ENCODE measurements at regions not wholly inside any gene's neighbourhood (a gene's known extent, or its start where the extent isn't known, plus 50 kb on each side); places are given as distances from the start of the nearest gene placed in this dataset.
A peak's percentile ranks its signal among the peaks of the same experiment; 100 is the strongest.
"Not testable (repeated sequence)": the region's sequence is repeated elsewhere in the genome, so short reads cannot be mapped to it uniquely, and the experiment has no call there.

DNA sequence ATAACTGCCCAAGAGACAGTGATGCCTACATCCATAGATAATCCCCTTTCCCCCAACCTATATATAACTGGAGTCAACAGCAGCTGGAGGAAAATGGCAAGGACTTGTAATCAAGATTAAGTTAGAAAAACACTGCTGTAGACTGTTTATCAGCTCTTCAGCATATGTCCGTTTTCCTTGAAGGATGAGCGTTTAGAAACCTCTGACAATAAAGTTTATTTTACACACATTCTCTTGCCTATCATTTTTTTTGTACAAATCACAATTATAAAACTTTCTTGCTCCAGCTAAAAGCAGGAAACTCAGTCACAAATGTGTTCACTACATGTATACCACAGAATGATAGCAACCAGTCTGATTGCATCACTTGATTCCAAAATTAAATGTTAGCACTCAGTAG is 50.8 kb downstream of the PPIAL4G start:
- FAIRE-seq; H3K79me2 ChIP-seq (ENCODE audit: control insufficient read depth, insufficient read depth, low read length); H3K4me2 ChIP-seq (ENCODE audit: control insufficient read depth, insufficient read depth); H3K36me3 ChIP-seq (ENCODE audit: control insufficient read depth in 2 of 2, insufficient read depth in 2 of 2, low read length in 1 of 2); H3K9me3 ChIP-seq (replicated peaks; ENCODE audit: control insufficient read depth, insufficient read depth, low read length); DNase-seq (ENCODE audit: low read depth, low spot score); H3K4me3 ChIP-seq; in situ Hi-C loops (cut with MboI); intact Hi-C loops (cut with micrococcal nuclease; ENCODE audit: unreplicated experiment); H2AFZ ChIP-seq (ENCODE audit: control insufficient read depth, low read depth, low read length); H3K27ac ChIP-seq (ENCODE audit: control insufficient read depth, insufficient read depth); BruUV-seq (replicated peaks); ATAC-seq; H3K9ac ChIP-seq (ENCODE audit: control insufficient read depth, insufficient read depth, low read length); SMC1A ChIA-PET (ENCODE audit: uncharacterized antibody, unreplicated experiment); POLR2A ChIA-PET; CTCF ChIA-PET; H3K27me3 ChIP-seq (replicated peaks in 1 of 2; ENCODE audit: control insufficient read depth in 2 of 2, insufficient read depth in 2 of 2, low read length in 1 of 2); H3K4me1 ChIP-seq (ENCODE audit: control insufficient read depth, insufficient read depth, low read length); H4K20me1 ChIP-seq (ENCODE audit: control insufficient read depth, insufficient read depth); RAD21 ChIA-PET (ENCODE audit: unreplicated experiment): not testable (repeated sequence)
- WGBS (ENCODE audit: insufficient coverage, insufficient replicate concordance, low lambda C conversion rate, missing lambda C conversion rate), result 68% methylated on average over 2 of the region's 2 CpGs

DNA sequence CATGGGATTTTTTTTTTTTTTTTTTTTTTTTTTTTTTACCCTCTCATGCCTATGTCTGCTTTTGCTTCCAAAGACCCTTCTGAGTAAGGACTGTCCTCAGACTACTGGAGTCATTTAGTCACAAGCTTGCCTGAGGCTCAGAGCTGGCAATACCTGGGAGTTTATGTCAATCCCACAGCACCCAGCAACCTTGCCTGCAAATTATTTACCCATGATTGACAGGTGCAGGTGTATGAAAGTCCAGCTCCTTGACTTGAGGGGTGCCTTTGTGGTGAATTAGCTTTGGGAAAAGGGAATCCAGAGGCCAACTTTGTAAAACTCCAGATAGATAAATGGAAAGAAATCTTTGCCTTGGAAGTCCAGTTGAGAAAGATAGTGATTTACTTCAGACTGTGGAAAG is 53.2 kb downstream of the PPIAL4G start:
- H3K9me3 ChIP-seq (replicated peaks; ENCODE audit: control insufficient read depth, insufficient read depth, low read length); H3K36me3 ChIP-seq (ENCODE audit: control insufficient read depth in 2 of 2, insufficient read depth in 2 of 2, low read length in 1 of 2); H3K9ac ChIP-seq (ENCODE audit: control insufficient read depth, insufficient read depth, low read length); H3K4me1 ChIP-seq (ENCODE audit: control insufficient read depth, insufficient read depth, low read length); H2AFZ ChIP-seq (ENCODE audit: control insufficient read depth, low read depth, low read length); FAIRE-seq; RAD21 ChIA-PET (ENCODE audit: unreplicated experiment); POLR2A ChIA-PET; H3K4me3 ChIP-seq; in situ Hi-C loops (cut with MboI); intact Hi-C loops (cut with micrococcal nuclease; ENCODE audit: unreplicated experiment); H3K79me2 ChIP-seq (ENCODE audit: control insufficient read depth, insufficient read depth, low read length); H3K4me2 ChIP-seq (ENCODE audit: control insufficient read depth, insufficient read depth); H3K27ac ChIP-seq (ENCODE audit: control insufficient read depth, insufficient read depth); SMC1A ChIA-PET (ENCODE audit: uncharacterized antibody, unreplicated experiment); BruUV-seq (replicated peaks); CTCF ChIA-PET; H4K20me1 ChIP-seq (ENCODE audit: control insufficient read depth, insufficient read depth); ATAC-seq; DNase-seq (ENCODE audit: low read depth, low spot score); H3K27me3 ChIP-seq (replicated peaks in 1 of 2; ENCODE audit: control insufficient read depth in 2 of 2, insufficient read depth in 2 of 2, low read length in 1 of 2): not testable (repeated sequence)

DNA sequence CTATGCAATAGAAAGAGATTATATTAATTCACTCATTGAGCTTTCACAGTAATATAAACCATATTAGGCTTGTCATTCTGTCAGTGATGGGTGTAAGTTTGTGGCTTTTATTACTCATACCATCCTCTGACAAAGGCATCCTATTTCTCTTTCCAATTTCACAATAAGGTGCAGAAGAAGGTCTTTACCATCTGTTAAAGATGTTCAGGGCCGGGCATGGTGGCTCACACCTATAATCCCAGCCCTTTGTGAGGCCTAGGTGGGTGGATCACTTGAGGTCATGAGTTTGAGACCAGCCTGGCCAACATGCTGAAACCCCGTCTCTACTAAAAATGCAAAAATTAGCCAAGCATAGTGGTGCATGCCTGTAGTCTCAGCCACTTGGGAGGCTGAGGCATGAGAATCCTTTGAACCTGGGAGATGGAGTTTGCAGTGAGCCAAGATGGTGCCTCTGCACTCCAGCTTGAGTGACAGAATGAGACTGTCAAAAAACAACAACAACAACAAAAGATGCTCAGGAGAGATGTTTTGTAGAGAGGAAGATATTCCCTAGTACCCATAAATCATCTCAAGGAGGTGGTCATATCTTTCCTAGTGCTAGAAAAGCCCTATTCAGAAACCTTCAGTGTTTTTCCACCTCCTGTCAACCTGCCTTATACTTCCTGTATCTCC is 56.0 kb downstream of the PPIAL4G start:
- H3K27ac ChIP-seq (ENCODE audit: control insufficient read depth, insufficient read depth); H4K20me1 ChIP-seq (ENCODE audit: control insufficient read depth, insufficient read depth); intact Hi-C loops (cut with micrococcal nuclease; ENCODE audit: unreplicated experiment); H3K27me3 ChIP-seq (replicated peaks in 1 of 2; ENCODE audit: control insufficient read depth in 2 of 2, insufficient read depth in 2 of 2, low read length in 1 of 2); H3K9ac ChIP-seq (ENCODE audit: control insufficient read depth, insufficient read depth, low read length); POLR2A ChIA-PET; H3K9me3 ChIP-seq (replicated peaks; ENCODE audit: control insufficient read depth, insufficient read depth, low read length); DNase-seq (ENCODE audit: low read depth, low spot score); H3K4me1 ChIP-seq (ENCODE audit: control insufficient read depth, insufficient read depth, low read length); H2AFZ ChIP-seq (ENCODE audit: control insufficient read depth, low read depth, low read length); H3K79me2 ChIP-seq (ENCODE audit: control insufficient read depth, insufficient read depth, low read length); CTCF ChIA-PET; RAD21 ChIA-PET (ENCODE audit: unreplicated experiment); H3K4me2 ChIP-seq (ENCODE audit: control insufficient read depth, insufficient read depth); H3K4me3 ChIP-seq; in situ Hi-C loops (cut with MboI); FAIRE-seq; BruUV-seq (replicated peaks); H3K36me3 ChIP-seq (ENCODE audit: control insufficient read depth in 2 of 2, insufficient read depth in 2 of 2, low read length in 1 of 2); SMC1A ChIA-PET (ENCODE audit: uncharacterized antibody, unreplicated experiment): not testable (repeated sequence)
- WGBS (ENCODE audit: insufficient coverage, insufficient replicate concordance, low lambda C conversion rate, missing lambda C conversion rate), result 90% methylated on average over 2 of the region's 2 CpGs
- ATAC-seq, result peak; percentile 52

DNA sequence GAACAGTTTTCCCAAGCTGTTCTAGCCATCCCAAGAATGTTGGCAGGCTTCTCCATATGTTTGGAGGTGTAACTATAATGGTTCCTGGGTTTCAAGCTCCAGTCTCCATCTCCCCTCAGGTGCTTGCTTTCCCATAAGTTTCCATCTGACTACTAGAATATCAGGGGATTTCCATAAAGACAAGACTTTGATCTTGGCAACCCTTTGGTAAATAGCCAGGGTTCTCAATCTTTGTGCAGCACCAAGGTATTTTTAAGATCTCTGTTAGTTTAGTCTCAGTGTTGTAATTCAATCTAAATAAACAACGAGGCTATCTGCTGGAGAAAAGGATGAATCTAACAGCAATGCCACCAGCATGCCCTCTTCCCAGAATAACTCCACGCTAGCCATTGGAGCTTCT is 56.7 kb downstream of the PPIAL4G start:
- peak; percentile 36; the same call in 1 of the 3 replicates for ATAC-seq
- FAIRE-seq; intact Hi-C loops (cut with micrococcal nuclease; ENCODE audit: unreplicated experiment): not testable (repeated sequence)

More for the DNA sequence above, 56.7 kb downstream of the PPIAL4G start:
- SMC1A ChIA-PET (ENCODE audit: uncharacterized antibody, unreplicated experiment); H3K27me3 ChIP-seq (replicated peaks in 1 of 2; ENCODE audit: control insufficient read depth in 2 of 2, insufficient read depth in 2 of 2, low read length in 1 of 2); H3K4me3 ChIP-seq; H3K36me3 ChIP-seq (ENCODE audit: control insufficient read depth in 2 of 2, insufficient read depth in 2 of 2, low read length in 1 of 2); CTCF ChIA-PET; H3K9me3 ChIP-seq (replicated peaks; ENCODE audit: control insufficient read depth, insufficient read depth, low read length); POLR2A ChIA-PET; BruUV-seq (replicated peaks); H3K4me2 ChIP-seq (ENCODE audit: control insufficient read depth, insufficient read depth); H2AFZ ChIP-seq (ENCODE audit: control insufficient read depth, low read depth, low read length); H3K79me2 ChIP-seq (ENCODE audit: control insufficient read depth, insufficient read depth, low read length); H3K9ac ChIP-seq (ENCODE audit: control insufficient read depth, insufficient read depth, low read length); DNase-seq (ENCODE audit: low read depth, low spot score); H3K4me1 ChIP-seq (ENCODE audit: control insufficient read depth, insufficient read depth, low read length); RAD21 ChIA-PET (ENCODE audit: unreplicated experiment); in situ Hi-C loops (cut with MboI); H3K27ac ChIP-seq (ENCODE audit: control insufficient read depth, insufficient read depth); H4K20me1 ChIP-seq (ENCODE audit: control insufficient read depth, insufficient read depth): not testable (repeated sequence)
- 69% methylated on average over 2 of the region's 2 CpGs for WGBS (ENCODE audit: insufficient coverage, insufficient replicate concordance, low lambda C conversion rate, missing lambda C conversion rate)
